ENCODE measurements at regions not wholly inside any gene's neighbourhood (a gene's known extent, or its start where the extent isn't known, plus 50 kb on each side); places are given as distances from the start of the nearest gene placed in this dataset.

- ATAC-seq (no peak), DNase-seq (no peak)
- H3K4me3 ChIP-seq = no peak overlapping the region
- no peak overlapping the region for H3K27ac ChIP-seq
- in situ Hi-C loops (cut with MboI; ENCODE audit: low sequenced_read_pairs in 4 of 4) = no loop called here
- H3K27me3 ChIP-seq = no peaks in the 10 kb centered on the region
- H3K4me1 ChIP-seq = no peaks in the 10 kb centered on the region
- TF ChIP-seq POLR2A (IDR thresholded peaks at IDR 0.05) = no peak
- no peaks in the 10 kb centered on the region for H3K9me3 ChIP-seq
- H3K36me3 ChIP-seq = no peaks in the 10 kb centered on the region
- intact Hi-C loops (cut with DNase I; ENCODE audit: low total_unique reads) = no loop called here
Observed at GRCh38 chr16:48014349-48015135, 141.3 kb downstream of the ABCC12 start.

GRCh38 chr16:48013491-48013901 is 142.3 kb downstream of the ABCC12 start:
- H3K36me3 ChIP-seq = no peaks in the 10 kb centered on the region
- no peaks in the 10 kb centered on the region for H3K4me1 ChIP-seq
- no peak overlapping the region for H3K27ac ChIP-seq
- TF ChIP-seq POLR2A (IDR thresholded peaks at IDR 0.05) (no peak), CTCF (IDR thresholded peaks at IDR 0.05 in 4 of 5, conservative IDR thresholded peaks at IDR 0.05 in 1 of 5) (no peak)
- in situ Hi-C loops (cut with MboI; ENCODE audit: low sequenced_read_pairs in 4 of 4) (no loop called here), intact Hi-C loops (cut with DNase I; ENCODE audit: low total_unique reads) (no loop called here)
- no peak overlapping the region for H3K4me3 ChIP-seq
- H3K9me3 ChIP-seq = no peaks in the 10 kb centered on the region
- ATAC-seq (no peak), DNase-seq (no peak)
- H3K27me3 ChIP-seq = no peaks in the 10 kb centered on the region

- no peak for ATAC-seq
- no peak overlapping the region for H3K4me3 ChIP-seq
- intact Hi-C loops (cut with DNase I; ENCODE audit: low total_unique reads) (no loop called here), in situ Hi-C loops (cut with MboI; ENCODE audit: low sequenced_read_pairs in 4 of 4) (no loop called here)
- H3K36me3 ChIP-seq = no peaks in the 10 kb centered on the region
- DNase-seq = no peak
- H3K27ac ChIP-seq = no peak overlapping the region
- no peaks in the 10 kb centered on the region for H3K9me3 ChIP-seq
- no peaks in the 10 kb centered on the region for H3K27me3 ChIP-seq
- TF ChIP-seq POLR2A (IDR thresholded peaks at IDR 0.05) (no peak), CTCF (IDR thresholded peaks at IDR 0.05 in 4 of 5, conservative IDR thresholded peaks at IDR 0.05 in 1 of 5) (no peak)
- no peaks in the 10 kb centered on the region for H3K4me1 ChIP-seq
Observed at GRCh38 chr16:48011878-48012658, 143.7 kb downstream of the ABCC12 start.

GRCh38 chr16:48011466-48011865 is 144.3 kb downstream of the ABCC12 start:
- ATAC-seq (no peak), DNase-seq (no peak)
- in situ Hi-C loops (cut with MboI; ENCODE audit: low sequenced_read_pairs in 4 of 4) = no loop called here
- no peaks in the 10 kb centered on the region for H3K27me3 ChIP-seq
- TF ChIP-seq POLR2A (IDR thresholded peaks at IDR 0.05) (no peak), CTCF (IDR thresholded peaks at IDR 0.05 in 4 of 5, conservative IDR thresholded peaks at IDR 0.05 in 1 of 5) (no peak)
- no peaks in the 10 kb centered on the region for H3K4me1 ChIP-seq
- no peak overlapping the region for H3K4me3 ChIP-seq
- intact Hi-C loops (cut with DNase I; ENCODE audit: low total_unique reads) = no loop called here
- no peak overlapping the region for H3K27ac ChIP-seq
- no peaks in the 10 kb centered on the region for H3K9me3 ChIP-seq
- no peaks in the 10 kb centered on the region for H3K36me3 ChIP-seq

- intact Hi-C loops (cut with DNase I; ENCODE audit: low total_unique reads) = no loop called here
- no peak for DNase-seq
- ATAC-seq = no peak
- Histone ChIP-seq H3K27ac (no peak overlapping the region), H3K9me3 (no peaks in the 10 kb centered on the region), H3K4me3 (no peak overlapping the region), H3K36me3 (no peaks in the 10 kb centered on the region), H3K27me3 (no peaks in the 10 kb centered on the region), H3K4me1 (no peaks in the 10 kb centered on the region)
- TF ChIP-seq CTCF (IDR thresholded peaks at IDR 0.05 in 4 of 5, conservative IDR thresholded peaks at IDR 0.05 in 1 of 5) (no peak), POLR2A (IDR thresholded peaks at IDR 0.05) (no peak)
- in situ Hi-C loops (cut with MboI; ENCODE audit: low sequenced_read_pairs in 4 of 4) = no loop called here
Observed at GRCh38 chr16:48008011-48008525, 147.7 kb downstream of the ABCC12 start.

Data from gastrocnemius medialis (tissue), 4 donors.